A549 (cell line): ENCODE measurements at regions not wholly inside any gene's neighbourhood (a gene's known extent, or its start where the extent isn't known, plus 50 kb on each side); places are given as distances from the start of the nearest gene placed in this dataset.

Experiments used
- ATAC-seq, 2 experiments: fragments of 200-7000 bp in 1 of 2; fragments of >200 bp in 1 of 2; cut with Nextera tagmentation in 1 of 2; cut with Tn5 transposase in 1 of 2; 3 replicates each; pipeline versions ENCODE4 v1.8.0 to v1.9.1; 2018 to 2020; ENCODE audit warnings: mild to moderate bottlenecking in 1 of 2, moderate library complexity in 1 of 2
- CTCF ChIA-PET: fragments of 300-600 bp; sonication (Branson Sonifier 250); formaldehyde crosslinking; extraction: SDS; loops from one replicate; lab custom pipeline; 2021; ENCODE audit warnings: antibody characterized with exemption, inconsistent platforms; lab: Yijun Ruan, JAX
- POLR2A ChIA-PET: fragments of 350-600 bp; formaldehyde crosslinking; extraction: SDS; loops from one replicate; lab custom pipeline; 2021; ENCODE audit warnings: antibody characterized with exemption, inconsistent platforms; lab: Yijun Ruan, JAX
- DNase-seq, 2 experiments: peaks; one replicate each; pipeline versions ENCODE4 v3.0.0 to v3.0.0-alpha.2; 2011 to 2016; ENCODE audit warnings: low read depth in 1 of 2, low spot score in 1 of 2
- FAIRE-seq: peaks from 2 replicates; lab custom pipeline; 2011; peaks lifted over from hg19 to GRCh38; lab: Jason Lieb, UNC
- H3K27ac ChIP-seq, 2 experiments: fragments of >200 bp; sonication (Bioruptor Twin); formaldehyde crosslinking; 3 replicates each; pipeline ENCODE4 v1.5.1; 2016 to 2017
- H3K4me1 ChIP-seq: fragments of >200 bp; sonication (Bioruptor Twin); formaldehyde crosslinking; 3 replicates; pipeline ENCODE4 v1.6.1; 2016
- H3K4me2 ChIP-seq: fragments of >200 bp; sonication (Bioruptor Twin); formaldehyde crosslinking; 3 replicates; pipeline ENCODE4 v1.6.1; 2016
- H3K4me3 ChIP-seq: fragments of >200 bp; sonication (Bioruptor Twin); formaldehyde crosslinking; 3 replicates; pipeline ENCODE4 v1.5.1; 2016
- H3K9me3 ChIP-seq: fragments of >200 bp; sonication (Bioruptor Twin); formaldehyde crosslinking; 3 replicates; pipeline ENCODE4 v1.6.1; 2016
- BCL3 ChIP-seq: fragments of >200 bp; sonication (Bioruptor Twin); formaldehyde crosslinking; IDR thresholded peaks from 3 replicates; pipeline ENCODE4 v1.6.1; 2016
- CBX8 ChIP-seq: fragments of 200-600 bp; sonication (generic); IDR thresholded peaks from 2 replicates; pipeline ENCODE4 v1.6.1; 2016
- CEBPB ChIP-seq, 2 experiments: fragments of >200 bp in 1 of 2; sonication (Bioruptor Twin) in 1 of 2; formaldehyde crosslinking in 1 of 2; IDR thresholded peaks; 2 replicates each; pipeline ENCODE4 v1.6.1; 2012 to 2016
- CHD4 ChIP-seq: fragments of 200-600 bp; sonication (generic); IDR thresholded peaks from 2 replicates; pipeline ENCODE4 v1.6.1; 2016; ENCODE audit warnings: antibody characterized with exemption, mild to moderate bottlenecking, borderline replicate concordance
- EHF ChIP-seq: fragments of 250-450 bp; sonication (Bioruptor Pico); IDR thresholded peaks from 2 replicates; pipeline ENCODE4 v1.5.0; 2020; ENCODE audit warnings: mild to moderate bottlenecking
- FOSB ChIP-seq: fragments of 250-450 bp; sonication (Bioruptor Pico); IDR thresholded peaks from 2 replicates; pipeline ENCODE4 v1.5.0; 2020; ENCODE audit warnings: mild to moderate bottlenecking, moderate library complexity
- FOSL2 ChIP-seq, 2 experiments: fragments of 450-650 bp in 1 of 2; fragments of >200 bp in 1 of 2; sonication (Bioruptor Twin) in 1 of 2; formaldehyde crosslinking; IDR thresholded peaks; 2 replicates each; pipeline versions ENCODE4 v1.5.0 to v1.6.1; 2016 to 2020; ENCODE audit warnings: mild to moderate bottlenecking in 1 of 2, moderate library complexity in 1 of 2
- GATA3 ChIP-seq: IDR thresholded peaks from 2 replicates; pipeline ENCODE4 v1.6.1; 2012; ENCODE audit warnings: borderline replicate concordance
- HES2 ChIP-seq: fragments of >200 bp; sonication (Bioruptor Twin); formaldehyde crosslinking; IDR thresholded peaks from 2 replicates; pipeline ENCODE4 v1.6.1; 2016
- HMGXB4 ChIP-seq: fragments of 250-450 bp; sonication (Bioruptor Pico); IDR thresholded peaks from 2 replicates; pipeline ENCODE4 v1.5.0; 2021; ENCODE audit warnings: mild to moderate bottlenecking, moderate library complexity, borderline replicate concordance
- JUN ChIP-seq, 2 experiments: fragments of >200 bp; sonication (Bioruptor Twin); formaldehyde crosslinking; IDR thresholded peaks; 2 replicates in 1 of 2; 3 replicates in 1 of 2; pipeline ENCODE4 v1.6.1; 2016 to 2017
- JUNB ChIP-seq: fragments of >200 bp; sonication (Bioruptor Twin); formaldehyde crosslinking; IDR thresholded peaks from 2 replicates; pipeline ENCODE4 v1.6.1; 2016
- KDM5A ChIP-seq: fragments of 200-600 bp; sonication (generic); IDR thresholded peaks from 2 replicates; pipeline ENCODE4 v1.6.1; 2016; ENCODE audit warnings: antibody characterized with exemption, mild to moderate bottlenecking
- MAZ ChIP-seq: fragments of 150-350 bp; IDR thresholded peaks from 2 replicates; pipeline ENCODE4 v1.6.1; 2014; ENCODE audit warnings: antibody characterized with exemption, low read depth, low read length, borderline replicate concordance
- NR3C1 ChIP-seq: fragments of >200 bp; sonication (Bioruptor Twin); formaldehyde crosslinking; IDR thresholded peaks from 3 replicates; pipeline ENCODE4 v1.6.1; 2017
- POLR2AphosphoS2 ChIP-seq: conservative IDR thresholded peaks from 2 replicates; pipeline ENCODE4 v1.6.1; 2012; ENCODE audit warnings: low read length, improper control_type of control experiment, inconsistent platforms
- RAD21 ChIP-seq, 2 experiments: fragments of >200 bp in 1 of 2; sonication (Bioruptor Twin) in 1 of 2; formaldehyde crosslinking in 1 of 2; IDR thresholded peaks in 1 of 2; conservative IDR thresholded peaks in 1 of 2; 2 replicates in 1 of 2; 3 replicates in 1 of 2; pipeline ENCODE4 v1.6.1; 2012 to 2018; ENCODE audit warnings: inconsistent platforms in 1 of 2
- REST ChIP-seq: fragments of 200-600 bp; sonication (generic); IDR thresholded peaks from 2 replicates; pipeline ENCODE4 v1.6.1; 2016; ENCODE audit warnings: antibody characterized with exemption, mild to moderate bottlenecking, moderate library complexity
- RNF2 ChIP-seq: fragments of 200-600 bp; sonication (generic); IDR thresholded peaks from 2 replicates; pipeline ENCODE4 v1.6.1; 2016; ENCODE audit warnings: low read depth, mild to moderate bottlenecking, antibody characterized with exemption, moderate library complexity, borderline replicate concordance
- SREBF2 ChIP-seq: fragments of 450-650 bp; IDR thresholded peaks from 2 replicates; pipeline ENCODE4 v1.6.1; 2014; ENCODE audit warnings: mild to moderate bottlenecking, moderate library complexity
- ZNF302 ChIP-seq: fragments of 250-450 bp; sonication (Bioruptor Pico); IDR thresholded peaks from 2 replicates; pipeline ENCODE4 v1.9.0; 2021; ENCODE audit warnings: inconsistent platforms, mild to moderate bottlenecking, moderate library complexity
- WGBS: methylation state at CpG from one replicate; pipeline ENCODE4 v1.1.6; 2017; ENCODE audit errors: missing lambda C conversion rate; 5-methylcytosine and 5-hydroxymethylcytosine counted together
- TF ChIP-seq, protein P1 (sequence below): fragments of 450-650 bp; IDR thresholded peaks from 2 replicates; pipeline ENCODE4 v1.6.1; 2014; ENCODE audit warnings: antibody characterized with exemption
- TF ChIP-seq, protein P2 (sequence below): IDR thresholded peaks from 2 replicates; pipeline ENCODE4 v1.6.1; 2012

DNA sequence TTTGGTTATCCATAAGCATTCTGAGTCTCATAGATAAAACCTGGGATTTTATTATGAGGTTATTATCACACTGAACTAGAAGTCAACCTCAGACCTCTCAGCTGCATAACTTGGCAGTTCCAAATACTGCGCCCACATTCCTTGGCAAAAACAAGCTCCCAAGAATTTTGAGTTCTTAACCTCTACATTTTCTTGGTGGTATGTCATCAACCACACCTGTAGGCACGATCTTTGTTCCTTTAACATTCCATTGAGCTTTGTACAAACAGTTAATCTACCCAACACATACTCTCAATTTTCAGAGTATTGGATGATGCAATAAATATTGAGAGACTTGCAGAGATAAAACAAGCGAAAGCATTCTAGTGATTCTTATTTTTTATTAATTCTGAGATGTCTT, 371.8 kb upstream of the PRICKLE1 start (continued):
- TF ChIP-seq CHD4 (no peak), EHF (CRISPR knock-in tag) (no peak), CEBPB (IDR thresholded peaks at IDR 0.05) (peak; percentile 75 to 93; a peak in 3 of 4 replicates), RNF2 (no peak), JUN (IDR thresholded peaks at IDR 0.05) (peak; percentile 68 to 88; a peak in 4 of 5 replicates), HES2 (no peak), CBX8 (no peak), FOSB (no peak), BCL3 (peak; percentile 78; the same call in 2 of the 3 replicates), FOSL2 (IDR thresholded peaks at IDR 0.05) (peak; percentile 67), FOSL2 (CRISPR knock-in tag; IDR thresholded peaks at IDR 0.05) (peak; percentile 83), JUNB (peak; percentile 84), MAZ (no peak), NR3C1 (no peak), GATA3 (peak; percentile 92)
- TF ChIP-seq, protein P1, sequence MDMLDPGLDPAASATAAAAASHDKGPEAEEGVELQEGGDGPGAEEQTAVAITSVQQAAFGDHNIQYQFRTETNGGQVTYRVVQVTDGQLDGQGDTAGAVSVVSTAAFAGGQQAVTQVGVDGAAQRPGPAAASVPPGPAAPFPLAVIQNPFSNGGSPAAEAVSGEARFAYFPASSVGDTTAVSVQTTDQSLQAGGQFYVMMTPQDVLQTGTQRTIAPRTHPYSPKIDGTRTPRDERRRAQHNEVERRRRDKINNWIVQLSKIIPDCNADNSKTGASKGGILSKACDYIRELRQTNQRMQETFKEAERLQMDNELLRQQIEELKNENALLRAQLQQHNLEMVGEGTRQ, result no peak
- TF ChIP-seq, protein P2, sequence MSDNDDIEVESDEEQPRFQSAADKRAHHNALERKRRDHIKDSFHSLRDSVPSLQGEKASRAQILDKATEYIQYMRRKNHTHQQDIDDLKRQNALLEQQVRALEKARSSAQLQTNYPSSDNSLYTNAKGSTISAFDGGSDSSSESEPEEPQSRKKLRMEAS, result peak; percentile 56

- no peak for FAIRE-seq
Measured at GRCh38 chr12:42960087-42960527, 370.6 kb upstream of the PRICKLE1 start.

More at GRCh38 chr12:42960087-42960527, 370.6 kb upstream of the PRICKLE1 start:
- peaks cover 47% of the 10 kb centered on the region for H3K4me1 ChIP-seq
- 43% methylated on average over 4 of the region's 4 CpGs for WGBS
- no peak overlapping the region for H3K4me3 ChIP-seq
- POLR2A ChIA-PET, result no interaction called here
- ATAC-seq (peak in 1 of 2 experiments; percentile 33; a peak in 1 of 6 replicates), DNase-seq (peak in 1 of 2 experiments; percentile 7)
- peak overlapping the region; percentile 73 to 87 for H3K27ac ChIP-seq
- no peak; a peak in 1 of 5 replicates for TF ChIP-seq JUN (IDR thresholded peaks at IDR 0.05)
- no peak for TF ChIP-seq RAD21 (conservative IDR thresholded peaks at IDR 0.05 in 1 of 2, IDR thresholded peaks at IDR 0.05 in 1 of 2)
- TF ChIP-seq NR3C1, result no peak
- TF ChIP-seq POLR2AphosphoS2, result no peak
- TF ChIP-seq CHD4, result no peak
- TF ChIP-seq FOSL2 (IDR thresholded peaks at IDR 0.05), result no peak
- no peak for TF ChIP-seq FOSL2 (CRISPR knock-in tag; IDR thresholded peaks at IDR 0.05)
- TF ChIP-seq REST, result no peak
- no peak for TF ChIP-seq HMGXB4 (CRISPR knock-in tag)
- TF ChIP-seq ZNF302 (CRISPR knock-in tag), result no peak
- no peak for TF ChIP-seq RNF2
- no peak for TF ChIP-seq SREBF2
- TF ChIP-seq KDM5A, result no peak
- no peaks in the 10 kb centered on the region for H3K9me3 ChIP-seq
- H3K4me2 ChIP-seq, result peak overlapping the region; percentile 67; the same call in 1 of the 3 replicates
- CTCF ChIA-PET, result no interaction called here
